Spleen (tissue), 11 donors: ENCODE measurements at regions not wholly inside any gene's neighbourhood (a gene's known extent, or its start where the extent isn't known, plus 50 kb on each side); places are given as distances from the start of the nearest gene placed in this dataset.

Experiments used
- DNase-seq: peaks from one replicate; pipeline ENCODE4 v3.0.0-alpha.2; 2020
- H3K27ac ChIP-seq, 8 donors: fragments of 200-600 bp; sonication (generic) in 7 of 8; 1 replicate in 4 of 8; 2 replicates in 4 of 8; pipeline versions ENCODE4 v1.5.0 to v1.8.0; 2016 to 2021; ENCODE audit warnings: inconsistent platforms in 4 of 8, mild to moderate bottlenecking in 4 of 8, moderate library complexity in 1 of 8
- H3K27me3 ChIP-seq, 7 donors: fragments of 200-600 bp; sonication (generic) in 6 of 7; replicated peaks in 1 of 7; 1 replicate in 4 of 7; 2 replicates in 3 of 7; pipeline versions ENCODE4 v1.5.0 to v1.8.0; 2016 to 2021; ENCODE audit warnings: inconsistent platforms in 3 of 7, mild to moderate bottlenecking in 1 of 7
- H3K36me3 ChIP-seq, 6 donors: fragments of 200-600 bp; sonication (generic) in 5 of 6; 1 replicate in 4 of 6; 2 replicates in 2 of 6; pipeline versions ENCODE4 v1.5.0 to v1.8.0; 2016 to 2021; ENCODE audit warnings: inconsistent platforms in 2 of 6
- H3K4me1 ChIP-seq, 6 donors: fragments of 200-600 bp; sonication (generic) in 5 of 6; 1 replicate in 3 of 6; 2 replicates in 3 of 6; pipeline versions ENCODE4 v1.5.0 to v1.8.0; 2016 to 2021; ENCODE audit warnings: inconsistent platforms in 3 of 6
- H3K4me3 ChIP-seq, 8 donors: fragments of 200-600 bp; sonication (generic) in 7 of 8; 1 replicate in 4 of 8; 2 replicates in 4 of 8; pipeline versions ENCODE4 v1.5.0 to v1.8.0; 2016 to 2021; ENCODE audit warnings: inconsistent platforms in 4 of 8, mild to moderate bottlenecking in 4 of 8, moderate library complexity in 2 of 8
- H3K9me3 ChIP-seq, 8 donors: fragments of 200-600 bp; sonication (generic) in 7 of 8; 1 replicate in 4 of 8; 2 replicates in 4 of 8; pipeline versions ENCODE4 v1.5.0 to v1.8.0; 2016 to 2021; ENCODE audit warnings: inconsistent platforms in 4 of 8
- CTCF ChIP-seq, 11 experiments: fragments of 200-600 bp in 7 of 11; fragments of 450-650 bp in 4 of 11; sonication (generic) in 4 of 11; IDR thresholded peaks in 8 of 11; conservative IDR thresholded peaks in 3 of 11; 1 replicate in 7 of 11; 2 replicates in 4 of 11; pipeline versions ENCODE4 v1.4.0 to v1.8.0; 2016 to 2021; ENCODE audit warnings: antibody characterized with exemption in 11 of 11, inconsistent platforms in 4 of 11, mild to moderate bottlenecking in 1 of 11
- POLR2A ChIP-seq, 3 donors: fragments of 450-650 bp; IDR thresholded peaks; one replicate each; pipeline ENCODE4 v1.5.1; 2017; ENCODE audit warnings: antibody characterized with exemption in 3 of 3, mild to moderate bottlenecking in 1 of 3
- POLR2AphosphoS5 ChIP-seq, 3 donors: sonication (generic); formaldehyde crosslinking; IDR thresholded peaks; one replicate each; pipeline ENCODE4 v1.5.1; 2017; ENCODE audit warnings: antibody characterized with exemption in 3 of 3
- WGBS, 5 donors: extraction: QIAGEN DNeasy Blood & Tissue Kit in 3 of 5; methylation state at CpG; one replicate each; pipeline versions ENCODE4 v1.1.5 to v1.1.7; 2013 to 2018; 5-methylcytosine and 5-hydroxymethylcytosine counted together
- intact Hi-C: fragments of 100-400 bp; cut with DNase I; formaldehyde crosslinking; loops from one replicate; pipeline ENCODE4 v1.15.0; 2023; ENCODE audit warnings: low total_unique reads
- donor health status: healthy with polysubstance abuse.
- donor health status: DM: no; HTN: no; CAD: no; lungs with moderate emphysema.
- donor health status: DM: no; HTN: no; CAD: no.
- donor health status: Bipolar disorder and iron deficiency.
- donor health status: healthy.
- donor health status: DM: no; HTN: no; CAD: no.
- donor health status: DM: yes; HTN: yes; CAD: no.

- no peak overlapping the region for H3K4me3 ChIP-seq
- TF ChIP-seq POLR2A (IDR thresholded peaks at IDR 0.05) (no peak), CTCF (IDR thresholded peaks at IDR 0.05 in 8 of 11, conservative IDR thresholded peaks at IDR 0.05 in 3 of 11) (no peak), POLR2AphosphoS5 (IDR thresholded peaks at IDR 0.05) (no peak)
- H3K36me3 ChIP-seq, result no peaks in the 10 kb centered on the region
- intact Hi-C loops, result no loop called here
- WGBS, 5 donors, result 17 to 33% (median 25%) methylated on average over 2 of the region's 2 CpGs
- no peak for DNase-seq
- H3K27ac ChIP-seq, result no peak overlapping the region
- H3K9me3 ChIP-seq, result peaks cover 0 to 24% (median 14%) of the 10 kb centered on the region in 8 donors
- peaks cover 0 to 5% (median 0%) of the 10 kb centered on the region in 7 donors for H3K27me3 ChIP-seq
- H3K4me1 ChIP-seq, result no peaks in the 10 kb centered on the region
Observed at GRCh38 chr16:49158029-49158642, 123.5 kb downstream of the CBLN1 start.

GRCh38 chr16:49150341-49150740 lies 131.3 kb downstream of the CBLN1 start:
- no peaks in the 10 kb centered on the region for H3K27me3 ChIP-seq
- TF ChIP-seq POLR2A (IDR thresholded peaks at IDR 0.05) (no peak), CTCF (IDR thresholded peaks at IDR 0.05 in 8 of 11, conservative IDR thresholded peaks at IDR 0.05 in 3 of 11) (no peak), POLR2AphosphoS5 (IDR thresholded peaks at IDR 0.05) (no peak)
- no peak overlapping the region for H3K27ac ChIP-seq
- H3K4me1 ChIP-seq, result no peaks in the 10 kb centered on the region
- no peak for DNase-seq
- peaks cover 0 to 26% (median 22%) of the 10 kb centered on the region in 8 donors for H3K9me3 ChIP-seq
- H3K36me3 ChIP-seq, result no peaks in the 10 kb centered on the region
- WGBS, 5 donors, result 38 to 63% (median 59%) methylated on average over 2 of the region's 2 CpGs
- intact Hi-C loops, result no loop called here
- no peak overlapping the region for H3K4me3 ChIP-seq

DNA sequence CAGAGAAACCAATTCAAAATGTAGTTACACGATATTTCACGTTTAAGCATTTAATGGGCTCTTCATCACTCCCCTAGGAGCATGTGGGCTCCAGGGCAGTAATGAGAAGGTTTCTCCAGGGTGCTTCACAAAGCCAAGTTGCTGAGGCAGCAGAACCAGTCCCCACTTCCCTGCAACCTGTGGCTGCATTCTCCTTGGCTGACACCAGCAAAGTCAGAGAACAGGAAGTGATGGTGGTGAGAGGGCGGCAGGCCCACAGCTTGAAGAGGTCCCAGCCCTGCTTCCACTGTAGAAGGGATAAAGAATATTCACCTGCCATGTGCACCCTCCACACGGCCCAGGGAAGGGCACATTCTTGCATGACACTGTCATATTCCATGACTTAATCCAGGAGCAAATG lies 133.2 kb downstream of the CBLN1 start:
- intact Hi-C loops, result no loop called here
- Histone ChIP-seq H3K27ac (no peak overlapping the region), H3K4me1 (no peaks in the 10 kb centered on the region), H3K36me3 (no peaks in the 10 kb centered on the region), H3K4me3 (no peak overlapping the region), H3K9me3 (peaks cover 0 to 11% (median 7%) of the 10 kb centered on the region in 8 donors), H3K27me3 (no peaks in the 10 kb centered on the region)
- TF ChIP-seq POLR2A (IDR thresholded peaks at IDR 0.05) (no peak), CTCF (IDR thresholded peaks at IDR 0.05 in 8 of 11, conservative IDR thresholded peaks at IDR 0.05 in 3 of 11) (no peak), POLR2AphosphoS5 (IDR thresholded peaks at IDR 0.05) (no peak)
- no peak for DNase-seq
- 47 to 71% (median 55%) methylated on average over 3 to 4 of the region's 4 CpGs for WGBS, 5 donors

GRCh38 chr16:49140618-49141017 lies 141.0 kb downstream of the CBLN1 start:
- Histone ChIP-seq H3K27me3 (no peaks in the 10 kb centered on the region), H3K4me3 (no peak overlapping the region), H3K36me3 (no peaks in the 10 kb centered on the region), H3K4me1 (no peaks in the 10 kb centered on the region), H3K27ac (no peak overlapping the region), H3K9me3 (peaks cover 0 to 33% (median 14%) of the 10 kb centered on the region in 8 donors)
- WGBS, 5 donors, result 60 to 64% (median 61%) methylated on average over 5 of the region's 5 CpGs
- TF ChIP-seq CTCF (IDR thresholded peaks at IDR 0.05 in 8 of 11, conservative IDR thresholded peaks at IDR 0.05 in 3 of 11) (no peak), POLR2AphosphoS5 (IDR thresholded peaks at IDR 0.05) (no peak)
- intact Hi-C loops, result no loop called here
- DNase-seq, result no peak
